Gastroesophageal sphincter (tissue), 4 donors: ENCODE measurements at regions not wholly inside any gene's neighbourhood (a gene's known extent, or its start where the extent isn't known, plus 50 kb on each side); places are given as distances from the start of the nearest gene placed in this dataset.

Source experiments
- ATAC-seq: fragments of 150-250 bp; one replicate; pipeline ENCODE4 v1.9.1; 2016; ENCODE audit warnings: mild to moderate bottlenecking, moderate library complexity
- H3K27ac ChIP-seq, 4 donors: fragments of 200-600 bp; sonication (generic) in 3 of 4; 1 replicate in 3 of 4; 2 replicates in 1 of 4; pipeline ENCODE4 v1.5.1; 2016 to 2019
- H3K27me3 ChIP-seq: fragments of 200-600 bp; sonication (generic); one replicate; pipeline ENCODE4 v1.5.1; 2019
- H3K36me3 ChIP-seq, 2 donors: fragments of 200-600 bp; sonication (generic); one replicate each; pipeline ENCODE4 v1.5.1; 2019; ENCODE audit warnings: control low read depth in 1 of 2
- H3K4me1 ChIP-seq, 3 donors: fragments of 200-600 bp; sonication (generic); 1 replicate in 2 of 3; 2 replicates in 1 of 3; pipeline ENCODE4 v1.5.1; 2016 to 2019; ENCODE audit warnings: control low read depth in 2 of 3
- H3K4me3 ChIP-seq, 2 donors: fragments of 200-600 bp; sonication (generic); one replicate each; pipeline ENCODE4 v1.5.1; 2019; ENCODE audit warnings: mild to moderate bottlenecking in 1 of 2, moderate library complexity in 1 of 2
- H3K9me3 ChIP-seq, 3 donors: fragments of 200-600 bp; sonication (generic); one replicate each; pipeline ENCODE4 v1.5.1; 2017 to 2019; ENCODE audit warnings: control low read depth in 2 of 3
- CTCF ChIP-seq, 4 experiments: fragments of 200-600 bp in 2 of 4; fragments of 450-650 bp in 2 of 4; sonication (generic) in 1 of 4; IDR thresholded peaks; one replicate each; pipeline ENCODE4 v1.5.1; 2017 to 2019; ENCODE audit warnings: antibody characterized with exemption in 4 of 4, mild to moderate bottlenecking in 2 of 4, moderate library complexity in 2 of 4
- EP300 ChIP-seq: sonication (generic); formaldehyde crosslinking; IDR thresholded peaks from one replicate; pipeline ENCODE4 v1.6.1; 2017; ENCODE audit warnings: antibody characterized with exemption, mild to moderate bottlenecking
- POLR2A ChIP-seq, 2 donors: fragments of 450-650 bp; IDR thresholded peaks; one replicate each; pipeline ENCODE4 v1.6.1; 2017; ENCODE audit warnings: antibody characterized with exemption in 2 of 2, mild to moderate bottlenecking in 2 of 2, moderate library complexity in 1 of 2
- POLR2AphosphoS5 ChIP-seq: sonication (generic); formaldehyde crosslinking; IDR thresholded peaks from one replicate; pipeline ENCODE4 v1.6.1; 2017; ENCODE audit warnings: antibody characterized with exemption
- WGBS, 2 donors: methylation state at CpG; one replicate each; pipeline ENCODE4 v1.1.5; 2018; ENCODE audit warnings: low coverage in 1 of 2; 5-methylcytosine and 5-hydroxymethylcytosine counted together

- Histone ChIP-seq H3K4me3 (no peak overlapping the region), H3K36me3 (no peaks in the 10 kb centered on the region), H3K9me3 (no peaks in the 10 kb centered on the region), H3K27ac (no peak overlapping the region), H3K4me1 (no peaks in the 10 kb centered on the region), H3K27me3 (no peaks in the 10 kb centered on the region)
- 71 to 83% methylated on average over 10 to 12 of the region's 15 CpGs for WGBS, 2 donors
- no peak for ATAC-seq
- TF ChIP-seq CTCF (IDR thresholded peaks at IDR 0.05) (no peak), EP300 (no peak), POLR2A (IDR thresholded peaks at IDR 0.05) (no peak), POLR2AphosphoS5 (no peak)
Observed at GRCh38 chr4:178037459-178038214, 595.4 kb upstream of the AGA start.

DNA sequence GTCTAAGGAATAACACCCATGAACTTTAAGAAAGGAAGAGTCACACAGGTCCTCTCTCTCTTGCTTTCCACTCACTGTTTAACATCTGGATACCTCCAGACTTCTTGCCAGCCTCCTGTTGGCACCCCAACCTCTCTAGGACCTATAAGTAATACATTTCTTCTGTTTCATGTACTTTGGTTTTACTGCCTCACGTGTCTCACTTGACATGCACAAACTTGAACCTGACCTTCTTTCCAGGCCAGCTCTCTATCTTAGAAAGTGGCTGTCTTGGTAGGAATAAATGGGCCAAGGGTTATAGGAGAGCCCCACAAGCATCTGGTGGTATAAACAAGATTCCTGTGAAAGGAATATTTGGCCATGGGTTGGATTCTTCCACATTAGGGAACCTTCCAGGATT lies 614.8 kb upstream of the AGA start:
- TF ChIP-seq POLR2A (IDR thresholded peaks at IDR 0.05): no peak
- no peak for TF ChIP-seq POLR2AphosphoS5
- no peak for TF ChIP-seq CTCF (IDR thresholded peaks at IDR 0.05)
- WGBS, 2 donors: 19% methylated on average over 1 of the region's 1 CpG; no CpG with 5 or more reads in 1 of the 2 donors
- H3K9me3 ChIP-seq: no peaks in the 10 kb centered on the region
- H3K27ac ChIP-seq: no peak overlapping the region
- ATAC-seq: no peak
- no peaks in the 10 kb centered on the region for H3K4me1 ChIP-seq
- no peak overlapping the region for H3K4me3 ChIP-seq
- no peaks in the 10 kb centered on the region for H3K36me3 ChIP-seq
- H3K27me3 ChIP-seq: no peaks in the 10 kb centered on the region

GRCh38 chr4:178063568-178063967 lies 621.3 kb upstream of the AGA start:
- ATAC-seq: no peak
- Histone ChIP-seq H3K9me3 (no peaks in the 10 kb centered on the region), H3K4me1 (no peaks in the 10 kb centered on the region), H3K36me3 (no peaks in the 10 kb centered on the region), H3K27me3 (no peaks in the 10 kb centered on the region), H3K27ac (no peak overlapping the region), H3K4me3 (no peak overlapping the region)
- WGBS, 2 donors: 24 to 33% methylated on average over 1 of the region's 1 CpG
- TF ChIP-seq EP300 (no peak), CTCF (IDR thresholded peaks at IDR 0.05) (no peak), POLR2AphosphoS5 (no peak)

- no peak for ATAC-seq
- no peaks in the 10 kb centered on the region for H3K36me3 ChIP-seq
- no peak overlapping the region for H3K27ac ChIP-seq
- no peaks in the 10 kb centered on the region for H3K4me1 ChIP-seq
- H3K9me3 ChIP-seq: no peaks in the 10 kb centered on the region
- TF ChIP-seq POLR2A (IDR thresholded peaks at IDR 0.05) (no peak), CTCF (IDR thresholded peaks at IDR 0.05) (no peak), EP300 (no peak), POLR2AphosphoS5 (no peak)
- no peak overlapping the region for H3K4me3 ChIP-seq
- H3K27me3 ChIP-seq: no peaks in the 10 kb centered on the region
- WGBS, 2 donors: 81 to 97% methylated on average over 2 of the region's 2 CpGs
Observed at GRCh38 chr4:178066338-178066941, 624.2 kb upstream of the AGA start.

DNA sequence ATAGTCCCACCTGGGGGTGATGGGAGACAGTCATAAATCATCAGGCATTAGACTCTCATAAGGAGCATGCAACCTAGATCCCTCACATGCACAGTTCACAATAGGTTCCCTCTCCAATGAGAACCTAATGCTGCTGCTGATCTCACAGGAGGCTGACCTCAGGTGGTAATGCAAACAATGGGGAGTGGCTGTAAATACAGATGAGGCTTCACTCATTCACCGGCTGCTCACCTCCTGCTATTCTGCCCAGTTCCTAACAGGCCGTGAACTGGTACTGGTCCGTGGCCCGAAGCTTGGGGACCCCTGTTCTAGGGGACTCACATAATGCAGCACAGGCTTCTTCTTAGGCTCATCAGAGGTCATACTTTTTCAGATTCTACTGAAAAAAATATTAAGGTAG lies 625.9 kb upstream of the AGA start:
- WGBS, 2 donors: 40 to 82% methylated on average over 1 to 4 of the region's 4 CpGs
- no peak for ATAC-seq
- Histone ChIP-seq H3K4me1 (no peaks in the 10 kb centered on the region), H3K27ac (no peak overlapping the region), H3K9me3 (no peaks in the 10 kb centered on the region), H3K4me3 (no peak overlapping the region), H3K27me3 (no peaks in the 10 kb centered on the region), H3K36me3 (no peaks in the 10 kb centered on the region)
- no peak for TF ChIP-seq POLR2AphosphoS5
- TF ChIP-seq EP300: no peak
- no peak for TF ChIP-seq CTCF (IDR thresholded peaks at IDR 0.05)
- no peak for TF ChIP-seq POLR2A (IDR thresholded peaks at IDR 0.05)
